HepG2 (cell line): ENCODE measurements at regions not wholly inside any gene's neighbourhood (a gene's known extent, or its start where the extent isn't known, plus 50 kb on each side); places are given as distances from the start of the nearest gene placed in this dataset.

Source experiments
- CENPT ChIP-seq: sonication (generic); formaldehyde crosslinking; IDR thresholded peaks from 2 replicates; pipeline ENCODE4 v1.8.0; 2022; ENCODE audit warnings: low read depth, mild to moderate bottlenecking, moderate library complexity, missing genetic modification reagents
- EZH2 ChIP-seq: conservative IDR thresholded peaks from 2 replicates; pipeline ENCODE4 v1.6.1; 2012; ENCODE audit warnings: mild to moderate bottlenecking, low read depth, low read length, moderate library complexity
- POLR2A ChIP-seq, 2 experiments: IDR thresholded peaks; 2 replicates each; pipeline ENCODE4 v1.6.1; 2011; ENCODE audit warnings: low read depth in 2 of 2, low read length in 2 of 2, mild to moderate bottlenecking in 1 of 2, moderate library complexity in 1 of 2; ENCODE audit not compliant: insufficient read depth in 1 of 2
- TCF7 ChIP-seq: sonication (generic); IDR thresholded peaks from 2 replicates; pipeline ENCODE4 v1.6.1; 2016; ENCODE audit warnings: antibody characterized with exemption, low read depth
- ZNF251 ChIP-seq: sonication (generic); formaldehyde crosslinking; IDR thresholded peaks from 2 replicates; pipeline ENCODE4 v1.9.0; 2021; ENCODE audit warnings: mild to moderate bottlenecking, missing genetic modification reagents

DNA sequence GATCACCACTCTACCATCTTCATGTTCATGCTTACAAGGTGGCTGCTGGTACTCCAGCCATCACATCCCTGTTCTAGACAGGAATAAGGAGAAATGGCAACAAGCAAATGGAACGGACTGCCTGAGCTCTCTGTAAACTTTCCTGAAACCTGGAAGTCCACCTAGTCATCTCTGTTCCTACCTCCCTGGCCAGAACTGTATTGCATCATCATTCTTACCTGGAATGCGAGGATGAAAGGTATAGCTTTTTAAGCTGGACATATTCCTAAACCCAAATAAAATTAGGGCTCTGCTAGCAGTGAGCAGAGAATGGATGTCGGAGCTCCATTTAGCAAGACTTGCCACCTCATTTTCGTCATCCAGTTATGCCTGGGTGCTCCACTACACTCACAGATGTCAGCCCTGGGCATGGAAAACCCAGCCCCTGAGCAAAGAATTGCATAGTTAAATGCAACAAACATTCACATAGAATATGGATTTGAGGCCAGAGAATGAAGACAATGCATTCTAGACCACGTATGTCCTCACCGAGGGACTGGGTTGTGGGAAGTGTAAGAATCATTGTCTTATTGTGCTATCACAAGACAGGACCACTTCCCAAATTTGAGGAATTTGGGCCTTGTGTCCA is 214.3 kb upstream of the CDYL start:
- TF ChIP-seq EZH2 (no peak), TCF7 (no peak), POLR2A (IDR thresholded peaks at IDR 0.05; ENCODE audit: insufficient read depth in 1 of 2, low read depth in 2 of 2, low read length in 2 of 2) (no peak), CENPT (CRISPR knock-in tag) (no peak), ZNF251 (CRISPR knock-in tag) (no peak)
